ENCODE measurements at regions not wholly inside any gene's neighbourhood (a gene's known extent, or its start where the extent isn't known, plus 50 kb on each side); places are given as distances from the start of the nearest gene placed in this dataset.
"Not testable (repeated sequence)": the region's sequence is repeated elsewhere in the genome, so short reads cannot be mapped to it uniquely, and the experiment has no call there.

DNA sequence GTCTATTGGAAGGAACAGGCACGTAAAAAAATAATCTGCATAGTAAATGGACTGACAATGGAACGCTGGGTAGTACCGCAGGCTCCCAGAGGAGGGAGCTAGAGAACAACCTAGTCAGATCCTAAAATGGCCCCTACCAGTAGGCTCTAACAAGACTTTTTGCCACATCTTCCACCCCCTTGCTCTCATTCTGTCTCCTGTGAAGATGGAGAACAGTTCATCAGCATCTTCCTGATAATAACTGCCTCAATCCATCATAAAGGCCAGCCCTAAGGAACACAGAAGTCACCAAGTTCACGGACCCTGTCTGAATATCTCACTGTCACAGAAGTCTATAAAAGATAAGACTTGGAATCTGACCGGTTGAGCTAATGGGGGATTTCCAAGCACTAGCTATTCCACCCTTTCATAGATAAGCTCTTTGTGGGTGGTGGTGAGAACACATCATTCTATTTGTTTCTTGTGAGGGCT is 133.4 kb downstream of the SLC1A3 start:
- Mint-ChIP-seq H3K27ac (no peak overlapping the region), H3K9me3 (no peaks in the 10 kb centered on the region)

GRCh38 chr5:36740259-36740898 is 134.0 kb downstream of the SLC1A3 start:
- no peak overlapping the region for H3K27ac Mint-ChIP-seq
- ATAC-seq (replicated peaks in 1 of 2) (no peak), DNase-seq (no peak)
- peaks cover 22% of the 10 kb centered on the region for H3K4me1 Mint-ChIP-seq (ENCODE audit: low read depth)
- no peaks in the 10 kb centered on the region for H3K36me3 Mint-ChIP-seq (ENCODE audit: insufficient read depth in 2 of 2)
- no peaks in the 10 kb centered on the region for H3K9me3 Mint-ChIP-seq
- H3K27me3 Mint-ChIP-seq (ENCODE audit: low read depth), result peaks cover 20% of the 10 kb centered on the region
- H3K4me3 Mint-ChIP-seq, result no peak overlapping the region

More for the DNA sequence above, 133.4 kb downstream of the SLC1A3 start:
- no peaks in the 10 kb centered on the region for H3K36me3 Mint-ChIP-seq (ENCODE audit: insufficient read depth in 2 of 2)
- peaks cover 16% of the 10 kb centered on the region for H3K4me1 Mint-ChIP-seq (ENCODE audit: low read depth)
- peak; percentile 70 to 75 for ATAC-seq (replicated peaks in 1 of 2)
- peaks cover 14% of the 10 kb centered on the region for H3K27me3 Mint-ChIP-seq (ENCODE audit: low read depth)
- DNase-seq, result peak; percentile 74 to 81
- H3K4me3 Mint-ChIP-seq, result no peak overlapping the region

- H3K27me3 Mint-ChIP-seq (ENCODE audit: low read depth), result peaks cover 27% of the 10 kb centered on the region
- H3K9me3 Mint-ChIP-seq, result no peaks in the 10 kb centered on the region
- DNase-seq (no peak), ATAC-seq (replicated peaks in 1 of 2) (no peak)
- no peak overlapping the region for H3K27ac Mint-ChIP-seq
- H3K36me3 Mint-ChIP-seq (ENCODE audit: insufficient read depth in 2 of 2), result no peaks in the 10 kb centered on the region
- H3K4me1 Mint-ChIP-seq (ENCODE audit: low read depth), result peaks cover 26% of the 10 kb centered on the region
- no peak overlapping the region for H3K4me3 Mint-ChIP-seq
Measured at GRCh38 chr5:36741128-36741527, 134.7 kb downstream of the SLC1A3 start.

DNA sequence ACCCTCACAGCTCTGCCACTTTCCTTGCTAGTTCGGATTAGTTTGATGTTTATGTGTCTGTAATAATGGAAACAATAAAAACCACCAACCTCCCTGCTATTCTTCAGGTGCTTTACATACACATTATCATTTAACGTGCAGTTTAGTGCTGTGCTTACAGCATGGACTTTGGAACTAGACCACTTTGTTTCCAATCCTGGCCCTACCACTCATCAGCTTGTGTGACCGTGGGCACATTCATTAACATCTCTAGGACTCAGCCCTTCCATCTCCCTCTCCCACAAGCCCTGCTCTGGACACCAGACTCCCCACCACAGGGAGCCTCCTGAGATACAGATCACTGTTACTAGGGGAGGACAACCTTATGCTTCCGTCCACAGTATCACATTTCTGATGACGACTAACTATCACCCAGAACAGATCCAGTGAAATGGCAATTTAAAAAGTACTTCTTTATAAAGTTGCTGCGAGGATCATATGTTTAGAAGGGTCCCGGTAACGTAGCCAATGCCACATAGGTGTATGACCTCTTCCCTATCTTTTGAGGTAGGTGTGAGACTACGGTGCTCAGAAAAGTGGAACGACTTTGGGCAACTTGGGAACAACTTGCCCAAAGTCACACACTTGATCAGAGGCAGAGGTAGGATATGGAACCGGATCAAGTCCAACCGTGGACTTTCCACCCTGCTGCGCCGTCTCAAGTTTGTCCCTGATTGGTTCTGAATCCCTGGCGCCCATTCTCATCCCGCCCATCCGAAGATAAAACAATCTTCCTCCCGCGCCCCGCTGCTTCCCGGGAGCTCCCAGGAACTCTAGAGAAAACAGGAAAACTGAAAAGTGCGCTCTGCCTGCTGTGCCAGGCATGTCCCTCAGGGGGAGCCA is 132.4 kb upstream of the NIPBL start:
- no peak overlapping the region for H3K27ac Mint-ChIP-seq
- DNase-seq, result no peak
- H3K27me3 Mint-ChIP-seq (ENCODE audit: low read depth), result peaks cover 45% of the 10 kb centered on the region
- peak in 1 of 2 donors; percentile 5 for ATAC-seq (replicated peaks in 1 of 2)
- peaks cover 26% of the 10 kb centered on the region for H3K4me1 Mint-ChIP-seq (ENCODE audit: low read depth)
- H3K4me3 Mint-ChIP-seq, result peak overlapping the region; percentile 91 to 94
- H3K36me3 Mint-ChIP-seq (ENCODE audit: insufficient read depth in 2 of 2), result peaks cover 0 to 2% of the 10 kb centered on the region in 2 donors
- no peaks in the 10 kb centered on the region for H3K9me3 Mint-ChIP-seq

DNA sequence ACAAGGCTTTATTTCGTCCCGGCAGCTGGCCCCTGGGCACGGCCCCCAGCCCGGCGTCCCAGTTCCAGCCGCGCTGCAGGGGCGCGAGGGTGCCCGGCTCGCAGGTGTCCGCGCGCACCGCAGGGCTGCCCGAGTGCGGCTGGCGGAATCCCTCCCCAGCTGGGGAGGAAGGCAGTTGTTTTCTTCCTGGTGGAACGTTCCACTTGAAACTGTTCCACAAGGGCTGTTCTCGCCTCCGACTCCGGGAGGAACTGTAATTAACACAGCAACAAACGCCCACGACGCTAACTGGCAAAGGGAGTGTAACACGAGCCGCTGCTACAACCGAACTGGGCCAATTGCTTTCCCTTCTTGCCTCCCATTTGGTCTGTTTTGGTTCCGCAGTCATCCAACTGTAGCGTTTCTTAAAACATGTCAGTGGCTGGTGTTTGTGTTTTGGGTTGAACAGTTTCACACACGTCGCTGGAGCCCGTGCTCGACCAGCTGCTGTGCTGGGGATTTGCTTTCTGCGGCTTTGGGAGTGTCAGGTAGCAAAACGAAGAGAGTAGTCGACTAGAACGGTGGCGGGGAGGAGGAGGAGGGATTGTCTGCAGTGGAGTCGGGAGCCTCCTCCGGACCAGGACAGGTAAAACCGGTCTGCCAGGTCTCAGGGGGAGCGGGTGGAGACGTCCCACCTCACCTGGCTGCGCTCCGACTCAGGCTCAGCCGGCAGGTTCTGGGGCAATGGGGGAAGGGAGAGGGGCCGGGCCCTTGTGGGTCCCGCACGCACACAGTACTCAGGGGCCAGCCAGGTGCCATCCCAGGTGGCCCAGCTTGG is 131.6 kb upstream of the NIPBL start:
- peaks cover 49% of the 10 kb centered on the region for H3K27me3 Mint-ChIP-seq (ENCODE audit: low read depth)

DNA sequence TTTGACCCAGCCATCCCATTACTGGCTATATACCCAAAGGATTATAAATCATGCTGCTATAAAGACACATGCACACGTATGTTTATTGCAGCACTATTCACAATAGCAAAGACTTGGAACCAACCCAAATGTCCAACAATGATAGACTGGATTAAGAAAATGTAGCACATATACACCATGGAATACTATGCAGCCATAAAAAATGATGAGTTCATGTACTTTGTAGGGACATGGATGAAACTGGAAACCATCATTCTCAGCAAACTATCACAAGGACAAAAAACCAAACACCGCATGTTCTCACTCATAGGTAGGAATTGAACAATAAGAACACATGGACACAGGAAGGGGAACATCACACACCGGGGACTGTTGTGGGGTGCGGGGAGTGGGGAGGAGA is 128.8 kb upstream of the NIPBL start:
- H3K27me3 Mint-ChIP-seq (ENCODE audit: low read depth), result peaks cover 49% of the 10 kb centered on the region
- not testable (repeated sequence) for ATAC-seq (replicated peaks in 1 of 2); H3K36me3 Mint-ChIP-seq (ENCODE audit: insufficient read depth in 2 of 2); H3K4me3 Mint-ChIP-seq; DNase-seq; H3K9me3 Mint-ChIP-seq; H3K27ac Mint-ChIP-seq
- H3K4me1 Mint-ChIP-seq (ENCODE audit: low read depth), result peaks cover 18% of the 10 kb centered on the region

More for the DNA sequence above, 131.6 kb upstream of the NIPBL start:
- H3K4me3 Mint-ChIP-seq, result peak overlapping the region; percentile 91 to 94
- H3K4me1 Mint-ChIP-seq (ENCODE audit: low read depth), result peaks cover 19% of the 10 kb centered on the region
- H3K9me3 Mint-ChIP-seq, result no peaks in the 10 kb centered on the region
- no peak overlapping the region for H3K27ac Mint-ChIP-seq
- ATAC-seq (replicated peaks in 1 of 2), result peak; percentile 76 to 82
- DNase-seq, result peak; percentile 49
- peaks cover 0 to 2% of the 10 kb centered on the region in 2 donors for H3K36me3 Mint-ChIP-seq (ENCODE audit: insufficient read depth in 2 of 2)

DNA sequence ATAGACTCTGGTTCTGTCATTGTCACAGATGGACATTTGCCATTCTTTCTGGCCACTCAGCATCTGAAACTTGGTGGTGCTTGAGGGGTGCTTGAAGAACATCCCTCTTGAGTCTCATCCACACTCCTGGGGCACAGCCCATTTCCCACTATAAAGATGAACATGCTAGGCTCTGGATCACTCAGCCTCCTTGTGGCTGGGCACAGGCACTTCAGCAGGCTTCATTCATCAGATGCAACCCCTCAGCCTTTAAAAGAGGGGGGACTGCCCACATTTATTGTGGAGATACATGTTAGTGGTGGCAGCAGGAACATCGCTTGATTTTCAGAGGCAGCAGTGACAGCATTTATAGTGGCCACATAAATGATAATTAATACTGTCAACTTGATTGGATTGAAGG is 124.7 kb upstream of the NIPBL start:
- no peak overlapping the region for H3K4me3 Mint-ChIP-seq
- ATAC-seq (replicated peaks in 1 of 2) (no peak), DNase-seq (no peak)
- H3K9me3 Mint-ChIP-seq, result no peaks in the 10 kb centered on the region
- peaks cover 0 to 1% of the 10 kb centered on the region in 2 donors for H3K36me3 Mint-ChIP-seq (ENCODE audit: insufficient read depth in 2 of 2)
- no peak overlapping the region for H3K27ac Mint-ChIP-seq
- peaks cover 14% of the 10 kb centered on the region for H3K27me3 Mint-ChIP-seq (ENCODE audit: low read depth)
- no peaks in the 10 kb centered on the region for H3K4me1 Mint-ChIP-seq (ENCODE audit: low read depth)

- H3K4me1 Mint-ChIP-seq (ENCODE audit: low read depth), result no peaks in the 10 kb centered on the region
- no peaks in the 10 kb centered on the region for H3K36me3 Mint-ChIP-seq (ENCODE audit: insufficient read depth in 2 of 2)
- no peaks in the 10 kb centered on the region for H3K27me3 Mint-ChIP-seq (ENCODE audit: low read depth)
- no peak overlapping the region for H3K27ac Mint-ChIP-seq
- no peak overlapping the region for H3K4me3 Mint-ChIP-seq
- DNase-seq (no peak), ATAC-seq (replicated peaks in 1 of 2) (no peak)
- H3K9me3 Mint-ChIP-seq, result no peaks in the 10 kb centered on the region
Measured at GRCh38 chr5:36755342-36755741, 121.2 kb upstream of the NIPBL start.

- no peak for ATAC-seq (replicated peaks in 1 of 2)
- DNase-seq, result no peak
- no peaks in the 10 kb centered on the region for H3K9me3 Mint-ChIP-seq
- no peaks in the 10 kb centered on the region for H3K27me3 Mint-ChIP-seq (ENCODE audit: low read depth)
- H3K36me3 Mint-ChIP-seq (ENCODE audit: insufficient read depth in 2 of 2), result no peaks in the 10 kb centered on the region
- no peaks in the 10 kb centered on the region for H3K4me1 Mint-ChIP-seq (ENCODE audit: low read depth)
- no peak overlapping the region for H3K27ac Mint-ChIP-seq
- H3K4me3 Mint-ChIP-seq, result no peak overlapping the region
Measured at GRCh38 chr5:36755920-36756488, 120.6 kb upstream of the NIPBL start.

DNA sequence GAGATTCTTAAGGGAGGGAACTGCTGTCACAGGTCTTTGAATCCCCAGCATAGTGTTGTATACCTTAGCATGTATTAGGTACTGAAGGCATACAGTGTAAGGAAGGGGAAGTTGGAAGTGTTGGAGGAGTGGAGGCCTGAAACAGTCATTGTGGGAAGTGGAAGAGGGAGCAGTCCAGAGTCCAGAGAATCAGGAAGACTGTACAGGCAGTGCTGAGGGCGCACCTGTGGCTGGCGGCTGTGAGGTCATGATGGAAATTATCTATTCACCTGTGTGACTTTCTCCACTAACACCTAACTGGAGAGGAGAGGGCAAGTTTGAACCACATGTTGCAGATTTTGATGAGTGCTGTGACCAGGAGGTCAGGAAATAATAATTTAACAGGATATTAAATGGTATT is 119.7 kb upstream of the NIPBL start:
- Mint-ChIP-seq H3K9me3 (no peaks in the 10 kb centered on the region), H3K27ac (no peak overlapping the region), H3K4me1 (ENCODE audit: low read depth) (no peaks in the 10 kb centered on the region), H3K36me3 (ENCODE audit: insufficient read depth in 2 of 2) (no peaks in the 10 kb centered on the region), H3K4me3 (no peak overlapping the region), H3K27me3 (ENCODE audit: low read depth) (no peaks in the 10 kb centered on the region)
- no peak for ATAC-seq (replicated peaks in 1 of 2)
- DNase-seq, result no peak

DNA sequence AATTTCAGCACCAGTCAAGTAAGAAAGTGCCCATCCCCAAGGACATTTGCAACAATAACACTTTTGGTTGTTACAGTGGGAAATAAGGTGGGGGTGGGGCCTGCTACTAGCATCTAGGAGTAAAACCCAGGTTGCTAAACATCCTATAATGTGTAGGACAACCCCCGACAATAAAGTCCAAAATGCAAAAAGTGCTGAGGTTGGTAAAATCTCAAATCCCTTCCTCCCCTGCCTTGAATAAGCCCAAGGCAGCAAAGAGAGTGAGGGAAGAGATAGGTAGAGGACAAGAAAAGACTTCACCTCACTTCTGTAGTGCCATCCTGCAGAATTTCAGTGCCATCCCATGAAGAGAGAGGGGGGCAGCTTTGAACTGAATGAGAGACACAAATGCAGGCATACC is 117.5 kb upstream of the NIPBL start:
- Mint-ChIP-seq H3K27me3 (ENCODE audit: low read depth) (no peaks in the 10 kb centered on the region), H3K27ac (no peak overlapping the region), H3K4me3 (no peak overlapping the region), H3K36me3 (ENCODE audit: insufficient read depth in 2 of 2) (no peaks in the 10 kb centered on the region), H3K9me3 (no peaks in the 10 kb centered on the region), H3K4me1 (ENCODE audit: low read depth) (no peaks in the 10 kb centered on the region)
- ATAC-seq (replicated peaks in 1 of 2) (no peak), DNase-seq (no peak)

- Mint-ChIP-seq H3K27me3 (ENCODE audit: low read depth) (no peaks in the 10 kb centered on the region), H3K9me3 (peaks cover 0 to 2% of the 10 kb centered on the region in 2 donors), H3K4me3 (no peak overlapping the region), H3K4me1 (ENCODE audit: low read depth) (no peaks in the 10 kb centered on the region), H3K27ac (no peak overlapping the region), H3K36me3 (ENCODE audit: insufficient read depth in 2 of 2) (no peaks in the 10 kb centered on the region)
- no peak for DNase-seq
- ATAC-seq (replicated peaks in 1 of 2), result no peak
Measured at GRCh38 chr5:36763454-36763853, 113.1 kb upstream of the NIPBL start.

Measured in activated T-cell treated with anti-CD3 and anti-CD28 coated beads, Interleukin-2, amount 50 U/mL, for 72 hours (primary cell).